NCI-H69 (cell line): ENCODE measurements at regions not wholly inside any gene's neighbourhood (a gene's known extent, or its start where the extent isn't known, plus 50 kb on each side); places are given as distances from the start of the nearest gene placed in this dataset.

Experiments
- DNase-seq: peaks from one replicate; lab custom pipeline; 2025; lab: John Stamatoyannopoulos, UW

DNA sequence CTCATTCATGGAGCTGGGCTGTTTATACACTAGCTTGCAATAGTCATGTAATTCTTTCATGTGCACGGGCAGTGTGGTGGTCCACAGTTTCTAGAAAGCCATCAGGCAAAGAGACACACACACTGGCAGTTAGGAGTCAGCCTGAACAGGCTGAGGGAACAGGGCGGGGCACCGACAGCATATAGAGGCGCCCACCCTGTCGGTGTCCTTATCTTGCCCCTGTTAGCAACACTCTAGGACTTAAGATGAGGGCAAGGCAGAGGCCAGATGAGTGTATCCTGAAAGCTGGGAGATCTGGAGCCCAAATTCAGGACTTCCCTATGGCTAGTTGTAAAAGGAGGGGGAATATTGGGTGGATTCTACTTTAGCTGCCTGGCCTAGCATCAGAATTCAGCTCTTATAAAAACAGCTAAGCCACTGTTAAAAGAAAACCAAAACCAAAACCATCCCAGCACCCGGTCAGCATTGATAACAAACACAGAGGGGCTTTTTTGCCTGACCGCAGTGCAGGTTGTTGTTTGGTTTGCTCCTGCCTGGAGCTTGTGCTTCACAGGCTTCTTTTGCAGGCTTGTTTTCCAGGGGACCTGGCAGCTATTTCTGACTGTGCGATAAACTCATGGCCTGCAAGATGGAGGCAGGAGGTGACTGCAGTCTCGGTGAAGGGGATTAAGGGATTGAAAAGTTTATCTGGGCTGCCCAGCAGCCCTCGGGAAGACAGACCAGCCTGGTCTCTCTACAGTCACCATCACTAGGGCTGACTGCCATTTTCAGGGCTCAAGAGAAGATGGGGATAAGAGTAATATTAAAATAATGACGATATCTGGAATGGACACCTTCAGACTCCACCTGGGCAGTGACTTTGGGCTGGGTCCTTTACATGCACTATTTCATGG lies 638.9 kb downstream of the MID1IP1 start:
- no peak for DNase-seq

DNA sequence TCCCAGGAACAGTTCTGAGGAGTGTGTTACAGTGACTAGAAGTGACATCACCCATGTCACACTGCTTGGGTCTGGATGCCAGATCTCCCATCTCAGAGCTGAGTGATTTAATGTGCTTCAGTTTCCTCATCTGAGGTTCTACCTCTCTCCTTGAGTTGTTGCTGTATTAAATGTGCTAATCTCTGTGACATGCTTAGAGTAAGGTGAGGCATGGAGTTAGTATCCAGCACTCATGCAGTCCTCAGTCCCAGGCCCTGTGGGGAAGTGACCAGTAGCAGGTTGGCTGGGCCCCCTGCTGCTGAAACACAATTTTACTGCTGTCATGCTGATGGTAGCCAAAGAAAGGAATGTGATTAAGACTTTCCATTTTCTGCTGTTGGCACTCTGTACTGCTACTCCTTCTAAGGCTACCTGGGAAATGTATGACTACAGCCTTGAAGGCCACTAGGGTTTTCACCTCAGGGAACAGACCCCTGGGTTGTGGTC lies 639.6 kb downstream of the MID1IP1 start:
- no peak for DNase-seq

DNA sequence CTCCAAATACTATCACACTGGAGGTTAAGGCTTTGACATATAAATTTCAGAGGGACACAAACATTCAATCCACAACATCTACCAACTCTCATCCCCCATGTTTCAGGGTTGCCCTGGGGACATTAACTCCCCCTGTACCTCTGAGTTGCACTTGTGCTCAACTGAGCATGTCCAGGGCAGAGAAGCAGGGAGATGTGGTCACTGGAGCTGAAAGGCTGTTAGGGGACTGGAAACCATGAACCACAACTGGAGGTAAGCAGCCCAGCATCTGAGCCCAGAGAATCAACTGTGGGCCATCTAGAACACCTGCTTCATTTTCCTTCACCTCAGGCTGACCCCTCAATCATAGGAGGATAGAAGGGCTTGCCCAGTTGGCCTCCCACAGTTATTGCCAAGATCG lies 641.1 kb downstream of the MID1IP1 start:
- no peak for DNase-seq

DNA sequence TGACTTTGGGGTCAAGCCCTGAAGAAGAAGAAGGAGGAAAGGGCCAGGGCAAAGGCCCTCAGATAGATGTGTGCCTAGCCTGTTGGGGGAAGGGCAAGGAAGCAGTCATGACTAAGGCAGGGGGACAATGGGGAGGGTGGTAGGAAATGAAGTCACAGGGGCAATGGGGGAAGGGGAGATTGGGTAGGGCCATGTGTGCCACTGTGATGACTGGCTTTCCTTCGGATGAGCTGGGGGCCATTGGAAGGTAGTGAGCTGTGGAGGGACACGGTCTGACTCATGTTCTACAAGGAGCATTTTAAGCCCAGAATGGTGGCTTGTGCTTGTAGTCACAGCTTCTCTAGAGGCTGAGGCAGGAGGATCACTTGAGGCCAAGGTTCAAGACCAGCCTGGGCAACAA lies 642.0 kb downstream of the MID1IP1 start:
- DNase-seq: no peak

DNA sequence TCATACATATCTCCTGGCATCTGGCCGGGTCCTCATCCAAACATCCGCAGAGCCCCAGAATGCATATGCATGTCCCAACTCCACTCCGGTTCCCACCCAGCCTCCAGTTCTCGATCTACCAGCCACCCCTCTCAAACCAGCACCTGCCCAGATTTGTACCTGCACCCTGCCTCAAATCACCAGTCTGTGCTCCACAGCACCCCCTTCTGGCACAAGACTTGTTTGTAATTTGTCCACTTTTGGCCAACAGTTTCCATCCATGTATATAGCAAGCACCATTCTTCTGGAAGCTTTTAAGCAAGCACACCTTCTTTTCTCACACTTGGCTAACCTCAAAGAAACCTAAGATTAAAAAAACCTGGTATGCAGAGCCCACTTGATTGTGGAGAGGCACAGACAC lies 644.1 kb downstream of the MID1IP1 start:
- peak; percentile 43 for DNase-seq

DNA sequence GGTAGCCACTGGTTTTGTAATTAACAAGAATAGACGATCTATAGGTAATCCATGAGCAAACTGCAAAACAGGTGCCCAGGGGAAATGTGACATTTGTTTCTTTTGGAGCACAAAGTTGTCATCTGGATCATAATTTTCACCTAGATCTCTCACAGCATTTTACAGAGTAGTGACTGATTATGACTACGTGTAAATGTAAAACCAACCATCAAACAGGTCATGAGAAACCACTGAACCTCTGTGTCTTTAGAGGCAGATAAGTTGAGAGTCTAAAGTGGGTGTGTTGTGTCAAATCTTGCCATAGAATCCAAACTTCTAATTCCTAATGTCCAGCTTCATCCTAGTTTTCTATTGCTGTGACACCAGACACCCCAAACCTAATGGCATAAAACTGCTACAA lies 648.1 kb downstream of the MID1IP1 start:
- DNase-seq: no peak

DNA sequence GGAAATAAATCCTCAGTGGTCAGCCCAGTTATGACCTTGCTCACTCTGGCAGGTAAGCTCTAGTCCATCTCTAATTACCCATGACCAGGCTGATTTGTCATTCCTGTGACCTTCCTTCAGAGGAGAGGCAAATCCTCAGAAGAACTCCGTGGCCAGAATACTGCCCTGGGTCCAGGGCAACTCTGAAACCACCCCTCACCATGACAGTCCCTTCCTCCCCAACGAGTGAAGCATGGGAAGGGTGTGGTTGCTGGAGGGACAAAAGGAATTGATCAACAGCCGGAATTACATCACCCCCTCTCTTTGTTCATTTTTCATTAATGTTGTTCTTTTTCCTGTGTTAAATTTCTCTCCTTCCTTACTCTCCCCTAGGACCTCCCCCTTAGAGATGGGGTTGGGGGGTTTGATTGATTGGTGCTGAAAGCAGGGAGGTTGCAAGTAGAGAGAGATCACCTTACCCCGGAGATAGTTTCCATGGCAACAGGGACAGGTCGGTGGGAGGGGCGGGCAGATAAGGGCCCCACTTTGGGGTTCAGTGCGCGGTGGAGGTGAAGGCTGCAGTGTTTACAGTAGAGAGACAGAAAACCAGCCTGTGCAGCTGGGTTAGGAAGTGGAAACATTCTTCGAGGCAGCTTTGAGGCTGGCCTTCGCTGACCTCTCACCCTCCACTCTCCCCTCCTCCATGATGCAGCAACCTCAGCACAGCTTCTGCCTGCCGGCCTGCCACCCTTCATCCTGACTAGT lies 647.4 kb downstream of the BCOR start:
- peak; percentile 20 for DNase-seq

DNA sequence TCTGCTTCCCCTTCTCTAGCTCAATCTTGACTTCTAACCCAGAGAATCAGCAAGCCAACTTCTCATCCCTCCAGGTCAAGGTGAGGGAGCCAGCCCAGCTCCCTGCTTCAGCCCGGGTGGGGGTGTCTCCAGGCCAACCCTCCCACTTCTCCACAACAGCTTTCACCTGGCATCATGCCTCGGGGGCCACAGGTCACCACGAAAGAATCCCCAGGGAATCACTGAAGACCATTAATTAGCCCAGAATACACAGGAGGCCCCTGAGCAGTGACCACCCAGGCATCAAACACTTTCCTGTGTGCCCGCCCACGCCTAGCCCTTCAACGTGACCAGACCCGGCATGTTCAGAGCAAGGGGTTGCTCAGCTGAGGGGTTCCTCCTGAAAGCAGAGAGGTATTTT lies 646.7 kb downstream of the BCOR start:
- DNase-seq: peak; percentile 46

DNA sequence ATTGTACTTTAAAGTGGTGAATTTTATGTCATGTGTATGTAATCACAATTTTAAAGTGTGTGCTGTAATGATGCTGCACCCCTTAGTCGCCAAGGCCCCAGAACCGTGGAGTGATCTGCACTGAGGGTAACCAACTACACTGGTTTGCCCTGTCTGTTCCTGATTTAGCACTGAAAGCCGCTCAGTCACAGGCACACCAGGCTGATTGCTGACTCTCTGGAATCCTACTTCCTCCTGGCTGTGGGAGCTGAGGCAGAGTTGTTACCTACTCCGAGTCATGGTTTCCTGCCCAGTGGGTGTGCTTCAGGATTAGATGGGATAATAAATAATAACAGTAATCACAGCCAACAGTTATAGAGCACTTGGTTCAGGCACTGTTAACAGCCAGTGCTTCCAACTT lies 645.4 kb downstream of the BCOR start:
- DNase-seq: peak; percentile 12

DNA sequence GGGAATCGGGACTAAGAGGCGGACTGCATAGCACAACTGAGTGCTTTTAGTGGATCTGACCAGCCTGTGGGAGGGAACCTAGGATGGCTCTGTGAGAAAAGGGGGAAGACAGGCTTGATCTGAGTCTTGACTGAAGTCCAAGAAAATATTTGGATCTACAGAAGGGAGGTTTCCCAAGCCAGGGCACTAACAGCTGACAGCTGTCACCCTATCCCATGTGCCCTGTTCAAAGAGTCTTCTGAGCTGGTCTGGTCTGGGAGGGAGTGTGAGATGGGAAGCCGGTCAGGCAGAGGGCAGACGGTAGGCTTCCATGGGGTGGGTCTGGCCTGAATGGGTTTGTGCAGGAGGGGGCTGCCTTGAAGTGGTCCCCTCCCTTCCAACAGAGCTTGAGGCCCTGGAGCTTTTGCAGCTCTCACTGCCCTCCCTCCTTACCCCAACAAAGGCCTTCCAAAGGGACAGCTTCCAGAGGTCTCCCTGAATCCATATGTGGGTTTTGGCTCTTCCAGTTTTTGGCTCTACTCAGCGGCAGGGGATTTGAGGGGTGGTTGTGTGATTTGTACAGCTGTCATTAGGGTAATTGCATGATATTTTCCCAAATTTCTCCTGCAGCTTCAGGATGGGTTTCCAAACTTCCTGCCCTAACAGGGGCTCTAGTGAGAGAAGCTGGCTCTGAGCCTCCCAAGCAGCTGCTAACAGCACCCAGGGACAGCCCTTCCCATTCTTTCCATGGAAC lies 643.7 kb downstream of the BCOR start:
- DNase-seq: peak; percentile 50

DNA sequence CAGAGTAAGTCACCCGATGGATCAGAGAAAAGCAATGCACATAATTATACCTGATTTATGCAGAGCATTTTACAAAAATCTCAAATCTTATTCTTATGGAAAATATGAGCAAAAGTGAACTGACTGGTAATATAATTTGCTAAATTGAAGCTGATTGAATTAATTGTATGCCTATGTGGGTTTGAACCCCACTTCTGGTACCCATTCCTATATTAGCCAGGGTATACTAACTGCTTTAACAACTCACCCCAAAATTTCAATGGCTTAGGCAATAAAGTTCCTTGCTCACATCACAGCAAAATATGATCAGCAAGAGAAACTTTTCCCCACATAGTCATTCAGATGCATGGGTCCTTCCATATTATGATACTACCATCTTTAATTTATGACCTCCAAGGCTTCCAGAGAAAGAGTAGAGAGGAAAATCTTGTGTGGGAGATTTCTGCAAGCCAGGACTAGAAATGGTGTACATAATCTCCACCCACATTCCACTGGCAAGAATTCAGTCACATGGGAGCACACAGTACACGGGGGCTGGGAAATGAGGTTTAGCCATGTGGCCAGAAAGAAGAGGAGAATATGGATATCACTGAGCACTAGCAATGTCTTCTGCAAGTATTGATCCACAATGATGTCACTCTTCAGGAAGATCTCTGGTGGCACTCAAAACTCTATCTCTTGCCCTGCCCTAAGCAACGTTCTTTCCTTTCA lies 640.7 kb downstream of the BCOR start:
- no peak for DNase-seq

DNA sequence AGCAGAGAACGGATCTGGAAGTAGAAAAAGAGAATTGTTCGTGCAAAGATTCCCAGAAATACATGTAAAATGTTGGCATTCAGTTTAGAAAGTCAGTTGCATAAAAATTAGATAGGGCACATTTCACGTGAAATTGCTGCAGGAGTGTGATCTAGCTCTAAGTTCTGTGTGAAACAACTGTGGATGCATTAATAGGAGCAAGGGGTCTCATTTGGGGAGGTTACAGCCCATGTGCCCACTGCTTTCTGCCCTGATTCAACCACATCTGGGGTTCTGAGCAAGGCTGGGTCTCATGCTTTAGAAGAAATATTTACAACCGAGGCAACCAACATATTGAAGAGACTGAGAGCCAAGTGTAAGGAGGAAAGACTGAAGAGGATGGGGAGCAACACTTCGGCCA lies 639.0 kb downstream of the BCOR start:
- no peak for DNase-seq

DNA sequence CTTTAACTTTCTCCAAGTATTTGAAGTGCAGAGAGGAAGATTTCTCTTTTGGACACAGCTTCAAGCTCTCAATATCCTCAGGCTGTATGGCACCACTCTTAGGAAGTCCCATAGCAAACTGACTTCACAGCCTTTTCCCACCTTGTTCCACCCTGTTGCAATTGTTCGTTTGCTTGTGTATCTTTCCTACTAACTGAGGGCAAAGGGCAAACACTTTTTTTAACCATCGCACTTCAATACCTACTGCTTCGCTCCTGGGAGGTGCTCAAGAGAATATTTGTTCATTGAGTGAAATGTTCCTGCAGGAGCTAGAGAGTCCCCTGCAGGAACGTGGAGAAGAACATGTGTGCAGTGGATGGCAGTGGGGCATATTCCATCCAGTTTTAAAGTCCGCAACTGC lies 638.6 kb downstream of the BCOR start:
- no peak for DNase-seq

DNA sequence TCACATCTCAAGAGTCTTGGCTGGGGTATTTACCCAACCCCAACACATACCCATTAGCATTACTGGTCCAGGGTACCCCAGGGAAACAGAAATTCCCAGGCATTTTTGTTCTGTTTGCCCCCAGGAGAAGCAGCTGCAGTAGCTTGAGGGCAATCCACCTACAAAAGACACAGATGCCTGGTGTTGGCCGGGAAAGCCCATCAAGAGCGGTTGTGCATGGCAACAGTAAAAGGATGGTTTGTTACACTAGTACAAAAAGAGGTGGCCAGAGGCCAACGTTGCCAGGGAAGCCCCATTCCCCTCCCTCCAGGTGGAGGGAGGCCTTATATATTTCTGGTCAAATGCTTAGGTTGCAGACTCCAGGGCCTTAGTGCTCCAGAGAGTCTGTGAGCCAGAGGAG lies 637.8 kb downstream of the BCOR start:
- DNase-seq: peak; percentile 84

DNA sequence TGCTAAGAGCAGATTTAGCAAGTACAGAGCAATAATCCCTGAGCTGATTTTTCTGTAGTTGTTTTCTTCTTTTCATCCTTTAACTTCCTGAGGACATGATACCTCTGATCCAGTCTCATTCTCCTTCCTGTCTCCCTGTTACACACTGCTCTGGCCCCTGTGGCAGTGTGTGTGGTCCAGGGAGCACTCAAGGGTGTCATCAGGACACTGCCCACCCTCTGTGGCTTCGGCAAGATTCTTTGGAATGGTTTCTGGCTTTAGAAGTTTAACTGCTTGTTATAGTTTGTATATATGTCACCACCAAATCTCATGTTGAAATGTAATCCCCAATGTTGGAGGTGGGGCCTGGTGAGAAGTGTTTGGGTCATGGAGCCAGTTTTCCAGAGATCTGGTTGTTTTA lies 637.3 kb downstream of the BCOR start:
- DNase-seq: no peak

DNA sequence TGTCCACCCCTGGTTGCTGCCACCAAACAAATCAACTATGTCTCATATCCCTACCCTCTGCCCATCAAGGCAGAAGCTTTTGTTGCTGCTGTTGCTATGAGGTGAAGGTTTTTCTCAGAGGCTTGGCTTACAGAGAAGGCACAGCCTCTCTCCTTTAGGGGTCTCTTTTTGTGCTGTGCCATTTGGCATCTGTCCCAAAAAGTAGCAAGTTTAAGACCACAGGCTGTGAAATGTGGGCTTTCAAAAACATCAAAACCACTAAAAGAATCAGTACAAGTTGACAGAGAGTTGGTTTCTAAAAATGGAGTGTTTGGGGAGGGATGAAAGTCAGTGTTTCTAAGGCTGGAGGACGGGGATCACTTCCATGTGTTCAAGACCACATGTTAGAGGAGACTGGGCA lies 634.9 kb downstream of the BCOR start:
- DNase-seq: no peak

DNA sequence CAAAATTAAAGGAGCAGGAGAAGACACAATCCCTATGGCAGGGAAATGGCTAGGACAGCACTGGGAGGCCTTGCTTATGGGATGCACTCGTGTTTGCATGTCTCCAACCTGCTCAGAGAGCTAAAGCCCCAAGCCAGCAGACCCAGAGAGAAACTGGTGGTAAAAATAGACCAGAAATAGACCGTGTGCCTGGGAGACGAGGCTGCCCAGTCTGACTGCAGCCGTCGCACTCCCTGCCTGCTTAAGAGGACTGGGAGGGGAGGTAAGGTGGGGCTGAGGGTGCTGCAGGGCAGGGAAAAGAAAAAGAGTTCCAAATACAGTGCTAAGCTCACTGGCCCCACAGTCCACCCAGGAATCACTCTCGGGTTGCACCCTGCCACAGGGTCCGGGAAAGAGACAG lies 633.5 kb downstream of the BCOR start:
- DNase-seq: no peak

DNA sequence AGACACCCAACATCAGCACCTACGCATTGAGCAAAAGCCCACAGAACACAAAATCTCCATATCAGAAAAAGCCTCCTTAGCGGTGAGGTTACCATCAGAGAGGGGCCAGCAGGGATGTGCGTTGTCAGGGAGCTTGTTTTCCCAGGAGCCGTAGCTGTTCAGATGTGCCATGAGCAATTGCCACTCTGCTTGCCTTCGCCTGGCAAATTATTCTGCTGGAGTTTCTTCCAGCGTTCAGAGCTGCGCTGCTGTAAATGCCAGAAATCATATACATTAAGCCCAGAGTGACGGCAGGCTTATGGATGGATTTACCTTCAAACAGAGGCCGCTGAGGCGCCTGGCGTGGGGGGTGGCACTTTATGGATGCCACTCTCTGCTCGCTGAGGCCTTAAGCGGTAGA lies 632.3 kb downstream of the BCOR start:
- no peak for DNase-seq

DNA sequence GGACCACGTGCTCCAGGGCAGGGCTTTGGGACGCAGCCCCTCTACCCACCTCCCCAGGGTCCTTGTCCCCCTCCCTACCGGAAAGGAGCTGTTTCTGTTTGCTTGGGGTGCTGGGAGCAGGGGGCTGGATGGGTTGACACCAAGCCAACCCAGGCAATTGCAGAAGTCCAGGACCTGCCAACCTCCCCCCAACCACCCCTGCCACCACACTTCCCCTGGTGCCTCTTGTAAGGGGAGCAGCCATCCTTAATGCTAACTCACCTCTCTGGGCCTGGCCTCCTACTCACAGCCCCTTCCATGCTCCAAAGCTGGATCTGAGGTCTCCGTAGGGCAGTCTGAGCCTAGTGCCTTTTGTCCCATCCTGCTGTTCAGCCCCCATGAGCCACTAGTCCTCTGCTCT lies 631.9 kb downstream of the BCOR start:
- DNase-seq: no peak

DNA sequence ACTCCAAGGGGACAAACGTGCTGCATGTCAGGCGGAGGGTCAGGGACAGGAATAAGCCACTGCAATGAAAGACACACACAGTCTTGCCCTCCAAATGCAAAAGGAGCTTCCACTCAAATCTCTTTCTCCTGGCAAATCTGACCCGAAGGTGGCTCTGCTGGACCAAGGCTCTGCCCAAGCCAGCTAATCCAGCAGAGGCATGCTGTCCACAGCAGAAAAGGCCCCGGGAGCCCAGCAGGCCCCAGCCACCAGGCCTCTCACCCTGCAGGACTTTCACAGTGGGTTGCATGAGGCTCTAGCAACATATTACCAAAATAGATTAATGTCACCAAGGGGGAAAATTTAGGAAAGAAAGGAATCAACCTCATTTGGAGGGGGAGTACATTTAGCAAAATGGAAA lies 628.6 kb downstream of the BCOR start:
- no peak for DNase-seq

DNA sequence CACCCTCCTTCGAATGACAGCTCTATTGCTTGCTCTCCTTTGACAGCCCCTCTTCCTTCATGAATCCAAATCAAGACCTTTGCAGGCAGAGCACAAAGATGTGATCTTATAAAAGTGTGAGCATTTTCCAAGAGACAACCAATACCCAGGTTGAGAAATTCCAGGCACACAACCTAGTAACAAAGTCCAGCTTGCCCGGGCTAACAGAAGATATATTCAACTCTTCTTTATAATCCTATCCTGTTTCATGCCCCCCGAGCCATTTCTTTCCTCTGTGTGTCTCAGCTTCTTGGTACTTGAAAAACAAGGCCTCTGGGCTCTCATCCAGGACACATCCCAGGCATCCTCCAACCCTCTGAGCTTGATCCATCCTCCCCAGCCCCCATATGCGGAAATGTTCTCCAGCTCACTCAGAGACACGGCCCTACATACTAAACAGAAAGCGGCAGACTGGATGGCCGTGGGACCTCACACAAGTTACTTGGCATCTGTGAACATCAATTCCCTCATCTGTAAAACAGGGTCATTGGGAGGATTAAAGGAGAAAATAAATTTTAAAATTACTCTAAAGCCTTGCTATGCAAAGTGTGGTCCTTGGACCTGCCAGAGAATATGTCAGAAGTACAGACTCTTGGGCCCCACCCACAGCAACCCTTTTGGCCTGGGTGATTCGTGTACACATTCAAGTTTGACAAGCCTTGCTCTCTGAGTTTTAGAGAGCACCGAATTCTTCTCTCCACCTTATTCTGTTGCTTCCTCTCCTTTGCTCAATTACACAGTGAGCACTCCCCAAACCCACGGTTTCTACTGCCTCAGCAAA lies 627.0 kb downstream of the BCOR start:
- no peak for DNase-seq
